ENCODE measurements at regions not wholly inside any gene's neighbourhood (a gene's known extent, or its start where the extent isn't known, plus 50 kb on each side); places are given as distances from the start of the nearest gene placed in this dataset.
A peak's percentile ranks its signal among the peaks of the same experiment; 100 is the strongest.

DNA sequence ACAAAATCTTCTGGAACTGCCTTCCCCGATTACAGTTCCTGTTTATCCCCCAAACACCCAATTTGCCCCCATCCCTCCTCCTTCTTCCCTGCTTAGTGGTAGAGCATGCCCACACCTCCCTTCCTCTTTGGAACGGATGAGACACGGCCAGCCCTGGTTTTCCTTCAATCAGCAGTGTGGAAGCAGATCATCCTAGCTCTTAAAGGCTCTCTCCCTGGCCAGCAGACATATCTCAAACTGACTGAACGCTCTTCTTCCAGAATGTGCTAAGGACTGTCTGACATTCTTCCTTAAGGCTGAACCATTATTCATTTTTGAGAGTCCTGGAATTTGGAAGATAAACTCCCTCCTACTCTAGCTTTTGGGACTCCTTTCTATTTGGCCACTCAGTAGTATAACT lies 161.1 kb downstream of the TRIML1 start:
- no peak overlapping the region for H3K4me3 ChIP-seq (ENCODE audit: low read length in 3 of 3)
- TF ChIP-seq, protein P1, sequence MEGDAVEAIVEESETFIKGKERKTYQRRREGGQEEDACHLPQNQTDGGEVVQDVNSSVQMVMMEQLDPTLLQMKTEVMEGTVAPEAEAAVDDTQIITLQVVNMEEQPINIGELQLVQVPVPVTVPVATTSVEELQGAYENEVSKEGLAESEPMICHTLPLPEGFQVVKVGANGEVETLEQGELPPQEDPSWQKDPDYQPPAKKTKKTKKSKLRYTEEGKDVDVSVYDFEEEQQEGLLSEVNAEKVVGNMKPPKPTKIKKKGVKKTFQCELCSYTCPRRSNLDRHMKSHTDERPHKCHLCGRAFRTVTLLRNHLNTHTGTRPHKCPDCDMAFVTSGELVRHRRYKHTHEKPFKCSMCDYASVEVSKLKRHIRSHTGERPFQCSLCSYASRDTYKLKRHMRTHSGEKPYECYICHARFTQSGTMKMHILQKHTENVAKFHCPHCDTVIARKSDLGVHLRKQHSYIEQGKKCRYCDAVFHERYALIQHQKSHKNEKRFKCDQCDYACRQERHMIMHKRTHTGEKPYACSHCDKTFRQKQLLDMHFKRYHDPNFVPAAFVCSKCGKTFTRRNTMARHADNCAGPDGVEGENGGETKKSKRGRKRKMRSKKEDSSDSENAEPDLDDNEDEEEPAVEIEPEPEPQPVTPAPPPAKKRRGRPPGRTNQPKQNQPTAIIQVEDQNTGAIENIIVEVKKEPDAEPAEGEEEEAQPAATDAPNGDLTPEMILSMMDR (IDR thresholded peaks at IDR 0.05; ENCODE audit: borderline replicate concordance, extremely low read depth, insufficient read depth) = no peak
- no peak overlapping the region for H3K9ac ChIP-seq (ENCODE audit: low read length in 3 of 3)
- H3K9me3 ChIP-seq (ENCODE audit: control insufficient read depth in 2 of 3, insufficient read depth in 1 of 3, low read length in 3 of 3) = peaks cover 0 to 3% (median 0%) of the 10 kb centered on the region in 3 donors
- FAIRE-seq (no peak), DNase-seq (peak in 1 of 5 donors; percentile 23)
- no peaks in the 10 kb centered on the region for H3K4me1 ChIP-seq (ENCODE audit: control insufficient read depth in 2 of 3, insufficient read depth in 2 of 3, low read depth in 1 of 3, low read length in 3 of 3)
- intact Hi-C loops (cut with DNase I) = no loop called here
- no peaks in the 10 kb centered on the region for H3K36me3 ChIP-seq (ENCODE audit: control insufficient read depth in 2 of 3, insufficient read depth in 3 of 3, low read length in 3 of 3)
- no peaks in the 10 kb centered on the region for H3K27me3 ChIP-seq (ENCODE audit: control insufficient read depth, insufficient read depth, low read length)
- no peak overlapping the region for H3K27ac ChIP-seq (ENCODE audit: low read depth in 2 of 2, low read length in 2 of 2)

DNA sequence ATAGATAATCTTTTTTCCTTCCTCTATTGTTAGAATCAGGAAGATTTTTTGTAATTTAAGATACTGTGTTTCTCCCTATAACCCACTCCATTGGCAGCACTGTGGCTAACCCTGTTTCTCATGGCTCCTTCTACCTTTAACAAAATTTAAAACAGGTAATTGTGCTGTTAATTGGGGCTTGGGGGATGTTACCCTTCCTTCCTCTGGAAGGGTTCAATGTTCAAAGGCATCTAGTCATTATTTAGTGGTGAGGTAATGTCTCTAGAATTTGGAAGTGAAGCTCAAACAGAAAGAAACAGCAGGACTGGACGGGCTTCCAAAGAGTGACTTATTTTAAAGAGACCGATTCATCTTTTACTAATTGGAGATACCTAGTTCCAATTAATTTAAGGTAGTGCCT lies 166.4 kb downstream of the TRIML1 start:
- no peaks in the 10 kb centered on the region for H3K36me3 ChIP-seq (ENCODE audit: control insufficient read depth in 2 of 3, insufficient read depth in 3 of 3, low read length in 3 of 3)
- no peaks in the 10 kb centered on the region for H3K27me3 ChIP-seq (ENCODE audit: control insufficient read depth, insufficient read depth, low read length)
- H3K9ac ChIP-seq (ENCODE audit: low read length in 3 of 3) = no peak overlapping the region
- TF ChIP-seq, protein P1 (IDR thresholded peaks at IDR 0.05; ENCODE audit: borderline replicate concordance, extremely low read depth, insufficient read depth) = no peak
- H3K4me3 ChIP-seq (ENCODE audit: low read length in 3 of 3) = no peak overlapping the region
- H3K9me3 ChIP-seq (ENCODE audit: control insufficient read depth in 2 of 3, insufficient read depth in 1 of 3, low read length in 3 of 3) = peaks cover 0 to 2% (median 0%) of the 10 kb centered on the region in 3 donors
- H3K27ac ChIP-seq (ENCODE audit: low read depth in 2 of 2, low read length in 2 of 2) = no peak overlapping the region
- DNase-seq (no peak), FAIRE-seq (no peak)
- H3K4me1 ChIP-seq (ENCODE audit: control insufficient read depth in 2 of 3, insufficient read depth in 2 of 3, low read depth in 1 of 3, low read length in 3 of 3) = no peaks in the 10 kb centered on the region
- intact Hi-C loops (cut with DNase I) = no loop called here

DNA sequence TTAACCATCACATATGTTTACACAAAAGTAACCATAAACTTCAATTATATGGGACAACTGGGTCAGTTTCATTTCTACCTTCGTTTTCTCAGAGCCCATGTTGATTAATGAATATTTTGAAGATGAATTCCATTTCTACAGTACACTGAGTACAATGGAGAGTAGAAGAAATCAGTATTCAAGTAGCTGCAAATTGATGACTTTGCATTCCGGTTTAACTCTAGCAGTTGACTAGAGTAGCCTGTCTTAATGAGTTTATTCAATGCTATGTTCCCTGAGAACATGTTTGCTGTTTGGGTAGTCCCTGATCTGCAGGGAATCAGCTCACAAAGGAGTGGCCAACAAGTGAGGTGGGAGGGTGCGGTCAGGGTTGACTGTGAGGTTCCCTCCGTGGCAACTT lies 168.3 kb downstream of the TRIML1 start:
- H3K4me1 ChIP-seq (ENCODE audit: control insufficient read depth in 2 of 3, insufficient read depth in 2 of 3, low read depth in 1 of 3, low read length in 3 of 3) = no peaks in the 10 kb centered on the region
- H3K9me3 ChIP-seq (ENCODE audit: control insufficient read depth in 2 of 3, insufficient read depth in 1 of 3, low read length in 3 of 3) = no peaks in the 10 kb centered on the region
- H3K27me3 ChIP-seq (ENCODE audit: control insufficient read depth, insufficient read depth, low read length) = no peaks in the 10 kb centered on the region
- no peak for DNase-seq
- intact Hi-C loops (cut with DNase I) = no loop called here
- H3K36me3 ChIP-seq (ENCODE audit: control insufficient read depth in 2 of 3, insufficient read depth in 3 of 3, low read length in 3 of 3) = no peaks in the 10 kb centered on the region
- no peak overlapping the region for H3K4me3 ChIP-seq (ENCODE audit: low read length in 3 of 3)
- FAIRE-seq = no peak
- no peak overlapping the region for H3K9ac ChIP-seq (ENCODE audit: low read length in 3 of 3)
- no peak overlapping the region for H3K27ac ChIP-seq (ENCODE audit: low read depth in 2 of 2, low read length in 2 of 2)
- TF ChIP-seq, protein P1 (IDR thresholded peaks at IDR 0.05; ENCODE audit: borderline replicate concordance, extremely low read depth, insufficient read depth) = no peak

DNA sequence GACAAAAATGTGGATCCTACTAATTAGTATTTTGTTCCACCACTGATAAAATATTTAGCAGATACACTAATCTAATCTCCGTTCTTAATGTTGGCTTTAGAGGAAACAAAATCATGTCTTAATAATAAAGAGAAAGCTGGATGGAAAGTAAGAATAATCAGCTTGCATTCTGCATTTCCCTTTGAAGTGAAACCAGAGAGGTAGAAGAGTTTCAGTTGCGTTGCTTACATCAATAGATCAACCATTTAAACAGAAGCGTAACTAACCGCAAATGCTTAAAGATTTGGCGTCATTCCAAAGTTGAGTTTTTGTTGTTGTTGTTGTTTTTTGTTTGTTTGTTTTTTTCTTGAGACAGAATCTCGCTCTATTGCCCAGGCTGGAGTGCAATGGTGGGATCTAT lies 168.9 kb downstream of the TRIML1 start:
- Histone ChIP-seq H3K36me3 (ENCODE audit: control insufficient read depth in 2 of 3, insufficient read depth in 3 of 3, low read length in 3 of 3) (no peaks in the 10 kb centered on the region), H3K4me3 (ENCODE audit: low read length in 3 of 3) (no peak overlapping the region), H3K9ac (ENCODE audit: low read length in 3 of 3) (no peak overlapping the region), H3K4me1 (ENCODE audit: control insufficient read depth in 2 of 3, insufficient read depth in 2 of 3, low read depth in 1 of 3, low read length in 3 of 3) (no peaks in the 10 kb centered on the region), H3K27ac (ENCODE audit: low read depth in 2 of 2, low read length in 2 of 2) (no peak overlapping the region), H3K9me3 (ENCODE audit: control insufficient read depth in 2 of 3, insufficient read depth in 1 of 3, low read length in 3 of 3) (no peaks in the 10 kb centered on the region), H3K27me3 (ENCODE audit: control insufficient read depth, insufficient read depth, low read length) (no peaks in the 10 kb centered on the region)
- DNase-seq (no peak), FAIRE-seq (no peak)
- TF ChIP-seq, protein P1 (IDR thresholded peaks at IDR 0.05; ENCODE audit: borderline replicate concordance, extremely low read depth, insufficient read depth) = no peak
- intact Hi-C loops (cut with DNase I) = no loop called here
